Cardiac muscle cell (in vitro differentiated cells and primary cell): ENCODE measurements at regions not wholly inside any gene's neighbourhood (a gene's known extent, or its start where the extent isn't known, plus 50 kb on each side); places are given as distances from the start of the nearest gene placed in this dataset.

Experiments used
- DNase-seq, 2 donors: peaks; one replicate each; pipeline versions ENCODE4 v3.0.0 to v3.0.0-alpha.2; 2010 to 2017; ENCODE audit warnings: low read depth in 1 of 2, low spot score in 1 of 2
- H3K27ac ChIP-seq: fragments of 200-600 bp; sonication (generic); 2 replicates; pipeline ENCODE4 v1.5.1; 2016
- H3K27me3 ChIP-seq: fragments of 200-600 bp; sonication (generic); 2 replicates; pipeline ENCODE4 v1.6.0; 2016; ENCODE audit warnings: control low read depth
- H3K36me3 ChIP-seq: fragments of 200-600 bp; sonication (generic); 2 replicates; pipeline ENCODE4 v1.5.1; 2016; ENCODE audit warnings: control low read depth
- H3K4me1 ChIP-seq: fragments of 200-600 bp; sonication (generic); 2 replicates; pipeline ENCODE4 v1.8.1; 2017; ENCODE audit warnings: low read depth, mild to moderate bottlenecking, mixed run types
- H3K4me3 ChIP-seq: fragments of 200-600 bp; sonication (generic); 2 replicates; pipeline ENCODE4 v1.5.1; 2016; ENCODE audit warnings: mild to moderate bottlenecking
- H3K9me3 ChIP-seq: fragments of 200-600 bp; sonication (generic); 2 replicates; pipeline ENCODE4 v1.5.1; 2017; ENCODE audit warnings: low read depth, mild to moderate bottlenecking, control low read depth
- CTCF ChIP-seq: IDR thresholded peaks from 2 replicates; pipeline ENCODE4 v1.5.1; 2012; ENCODE audit warnings: low read depth, mild to moderate bottlenecking, low read length

- peaks cover 5% of the 10 kb centered on the region for H3K4me1 ChIP-seq
- H3K9me3 ChIP-seq: no peaks in the 10 kb centered on the region
- no peak for DNase-seq
- no peaks in the 10 kb centered on the region for H3K36me3 ChIP-seq
- no peak overlapping the region for H3K4me3 ChIP-seq
- no peaks in the 10 kb centered on the region for H3K27me3 ChIP-seq
- H3K27ac ChIP-seq: no peak overlapping the region
- TF ChIP-seq CTCF: no peak
These were observed 639.9 kb upstream of the CPEB2 start for GRCh38 chr4:14362385-14362784.

DNA sequence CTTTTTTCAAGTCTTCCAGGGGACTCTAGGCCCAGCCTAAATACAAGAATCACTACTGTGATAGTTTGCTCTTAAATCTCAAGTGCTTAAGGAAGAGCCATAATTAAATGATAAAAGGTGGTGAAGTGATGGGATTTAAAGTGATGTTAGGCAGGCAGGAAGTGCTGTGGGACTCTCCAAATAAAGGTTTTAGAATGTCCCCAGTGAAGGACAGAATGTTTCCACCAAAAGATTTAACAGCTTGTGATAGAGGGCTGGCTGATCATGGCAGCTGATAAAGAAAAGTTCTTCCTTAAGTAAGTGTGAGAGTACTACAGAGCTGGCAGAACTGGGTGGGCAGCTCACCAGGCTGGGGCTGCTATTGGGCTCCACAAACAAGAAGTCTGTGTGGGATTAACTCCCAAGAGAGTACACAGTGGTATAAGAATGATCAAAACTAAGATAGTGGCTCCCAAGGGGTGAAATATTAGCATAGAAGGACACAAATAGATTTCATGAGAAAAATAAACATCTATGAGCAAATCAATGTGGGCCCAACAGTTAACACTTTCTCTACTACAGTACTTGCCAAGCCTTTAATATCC, 637.2 kb upstream of the CPEB2 start:
- no peaks in the 10 kb centered on the region for H3K36me3 ChIP-seq
- H3K27me3 ChIP-seq: no peaks in the 10 kb centered on the region
- no peak for TF ChIP-seq CTCF
- no peak overlapping the region for H3K27ac ChIP-seq
- no peak for DNase-seq
- H3K4me3 ChIP-seq: no peak overlapping the region
- peaks cover 5% of the 10 kb centered on the region for H3K4me1 ChIP-seq
- no peaks in the 10 kb centered on the region for H3K9me3 ChIP-seq

GRCh38 chr4:14368391-14368790, 633.9 kb upstream of the CPEB2 start:
- no peaks in the 10 kb centered on the region for H3K36me3 ChIP-seq
- H3K4me1 ChIP-seq: peaks cover 5% of the 10 kb centered on the region
- no peak overlapping the region for H3K4me3 ChIP-seq
- no peak overlapping the region for H3K27ac ChIP-seq
- TF ChIP-seq CTCF: no peak
- H3K9me3 ChIP-seq: no peaks in the 10 kb centered on the region
- H3K27me3 ChIP-seq: no peaks in the 10 kb centered on the region
- no peak for DNase-seq

DNA sequence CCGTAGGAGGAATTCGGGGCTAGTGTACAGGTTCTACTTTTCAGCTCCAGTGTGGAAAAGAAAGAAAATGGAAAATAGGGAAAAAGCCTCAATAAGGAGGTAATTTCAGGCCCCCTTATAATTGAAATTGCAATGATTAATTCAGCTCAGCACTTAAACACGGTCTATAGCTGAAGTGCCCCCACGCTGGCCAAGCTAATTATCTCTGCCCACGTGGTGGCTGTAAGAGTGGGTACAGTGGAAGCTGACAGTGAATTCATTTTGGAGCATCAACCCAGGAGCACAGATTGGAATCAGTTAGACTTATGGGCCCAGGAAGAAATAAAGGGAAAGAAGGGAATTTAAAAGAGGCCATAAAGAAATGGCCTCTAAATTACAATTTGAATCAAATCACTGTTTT, 631.1 kb upstream of the CPEB2 start:
- H3K27ac ChIP-seq: no peak overlapping the region
- H3K36me3 ChIP-seq: no peaks in the 10 kb centered on the region
- H3K9me3 ChIP-seq: no peaks in the 10 kb centered on the region
- no peaks in the 10 kb centered on the region for H3K4me1 ChIP-seq
- H3K27me3 ChIP-seq: no peaks in the 10 kb centered on the region
- no peak for TF ChIP-seq CTCF
- no peak for DNase-seq
- H3K4me3 ChIP-seq: no peak overlapping the region

DNA sequence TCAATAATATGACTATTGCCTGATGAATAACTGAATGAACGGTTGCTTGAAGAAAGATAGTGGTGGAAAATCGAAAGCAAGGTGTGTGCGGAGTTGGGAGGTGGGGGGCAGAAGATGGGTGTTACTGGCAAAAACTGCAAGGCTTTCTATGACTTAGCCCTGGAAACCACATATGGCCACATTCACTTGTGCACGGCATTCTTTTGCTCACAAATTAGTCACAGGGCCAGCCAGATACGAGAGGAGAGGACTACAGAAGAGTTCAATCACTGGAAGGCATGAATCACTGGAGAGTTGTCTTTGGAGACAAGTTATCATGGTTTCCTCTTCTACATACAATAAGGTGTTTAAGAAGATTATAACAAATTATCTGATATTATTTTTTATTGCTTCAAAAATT, 626.5 kb upstream of the CPEB2 start:
- H3K36me3 ChIP-seq: no peaks in the 10 kb centered on the region
- no peaks in the 10 kb centered on the region for H3K9me3 ChIP-seq
- TF ChIP-seq CTCF: no peak
- DNase-seq: peak in 1 of 2 donors; percentile 38
- no peaks in the 10 kb centered on the region for H3K27me3 ChIP-seq
- no peaks in the 10 kb centered on the region for H3K4me1 ChIP-seq
- H3K4me3 ChIP-seq: no peak overlapping the region
- no peak overlapping the region for H3K27ac ChIP-seq

DNA sequence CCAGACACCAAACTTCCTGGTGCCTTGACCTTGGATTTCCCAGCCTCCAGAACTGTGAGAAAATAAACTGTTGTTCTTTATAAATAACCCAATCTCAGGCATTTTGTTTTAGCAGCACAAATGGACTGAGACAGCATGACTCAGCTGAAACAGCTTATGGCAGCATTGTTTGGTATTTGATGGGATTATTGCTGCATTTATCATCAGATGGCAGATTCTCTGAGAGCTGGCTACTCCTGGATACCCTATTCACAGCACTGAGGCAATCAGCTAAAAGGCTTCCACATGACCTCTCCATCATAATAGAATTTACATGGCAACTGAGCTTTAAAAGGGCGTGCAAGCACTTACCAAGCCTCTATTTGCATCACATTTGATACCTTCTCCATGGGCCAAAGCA, 623.1 kb upstream of the CPEB2 start:
- TF ChIP-seq CTCF: no peak
- Histone ChIP-seq H3K9me3 (no peaks in the 10 kb centered on the region), H3K27ac (no peak overlapping the region), H3K4me3 (no peak overlapping the region), H3K27me3 (no peaks in the 10 kb centered on the region), H3K36me3 (no peaks in the 10 kb centered on the region), H3K4me1 (peaks cover 8% of the 10 kb centered on the region)
- DNase-seq: no peak
